Dermis blood vessel endothelial cell (primary cell): ENCODE measurements at regions not wholly inside any gene's neighbourhood (a gene's known extent, or its start where the extent isn't known, plus 50 kb on each side); places are given as distances from the start of the nearest gene placed in this dataset.
"Not testable (repeated sequence)": the region's sequence is repeated elsewhere in the genome, so short reads cannot be mapped to it uniquely, and the experiment has no call there.

Experiments
- DNase-seq: peaks from one replicate; pipeline ENCODE4 v3.0.0; 2010

DNA sequence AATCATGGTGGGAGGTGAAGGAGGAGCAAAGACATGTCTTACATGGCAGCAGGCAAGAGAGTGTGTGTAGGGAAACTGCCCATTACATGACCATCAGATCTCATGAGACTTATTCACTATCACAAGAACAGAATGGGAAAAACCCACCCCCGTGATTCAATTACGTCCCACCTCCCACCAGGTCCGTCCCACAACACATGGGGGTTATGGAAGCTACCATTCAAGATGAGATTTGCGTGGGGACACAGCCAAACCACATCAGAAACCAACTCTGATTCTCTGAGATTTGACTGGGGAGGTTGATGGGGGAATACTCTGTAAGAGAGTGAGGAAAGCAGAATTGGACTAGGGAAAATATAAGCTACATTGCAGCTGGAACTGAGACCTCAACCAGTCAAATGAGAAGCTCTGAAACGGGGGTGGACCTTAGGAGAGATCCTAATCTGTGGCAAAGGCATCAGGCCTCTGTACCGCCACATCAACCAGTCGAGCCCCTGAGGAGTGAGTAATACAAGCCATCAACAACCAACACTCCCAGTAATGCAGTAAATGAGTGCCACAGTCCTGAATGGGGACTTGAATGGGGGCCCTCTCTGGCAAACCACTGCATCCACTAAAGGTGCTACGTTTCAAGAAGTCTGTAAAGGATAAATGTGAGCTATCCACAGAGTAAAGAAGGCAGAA, 207.9 kb upstream of the GADL1 start:
- no peak for DNase-seq

DNA sequence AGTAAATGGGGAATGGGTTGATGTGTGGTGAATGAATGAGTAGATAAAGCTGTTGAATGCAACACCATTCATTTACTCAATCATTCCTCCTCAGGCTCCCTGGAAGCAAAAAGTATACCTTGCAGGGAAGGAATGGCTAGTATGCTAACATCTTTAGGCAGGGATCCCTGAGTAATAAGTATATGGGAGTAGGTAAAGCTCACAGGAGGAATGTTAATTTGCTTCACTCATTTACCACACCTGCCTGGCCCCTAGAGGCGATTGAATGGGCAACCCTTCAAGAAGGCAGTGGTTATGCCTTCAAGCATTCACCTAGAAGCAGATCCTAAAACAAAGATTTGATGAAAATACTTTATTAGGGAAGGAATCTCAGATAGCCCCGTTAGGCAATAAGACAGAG, 208.7 kb upstream of the GADL1 start:
- DNase-seq = no peak

DNA sequence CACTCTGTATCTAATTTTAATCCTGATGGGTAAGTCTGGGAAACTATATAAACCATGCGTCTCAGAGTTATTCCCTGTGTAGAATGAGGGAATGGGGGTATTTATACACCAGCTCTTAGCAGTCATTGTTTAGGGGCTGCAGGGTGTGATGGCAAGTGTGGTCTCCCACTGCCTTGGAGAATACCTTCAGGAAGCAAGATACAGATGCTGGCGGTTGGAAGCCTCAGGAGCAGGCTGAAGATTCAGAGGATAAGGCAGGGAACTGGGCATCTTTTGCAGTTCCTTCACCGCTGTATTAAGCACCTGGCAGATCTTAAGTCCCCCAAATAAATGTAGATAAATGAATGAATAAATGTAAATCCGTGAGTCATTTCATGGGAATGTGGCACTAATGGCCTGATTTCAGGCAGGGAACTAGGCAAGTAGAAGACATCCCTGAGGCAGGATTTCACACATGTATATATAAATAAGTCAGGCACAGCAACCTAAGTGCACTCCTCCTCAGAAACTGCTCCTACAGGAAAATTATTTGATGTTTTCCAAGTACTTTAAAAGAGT, 209.2 kb upstream of the GADL1 start:
- no peak for DNase-seq

DNA sequence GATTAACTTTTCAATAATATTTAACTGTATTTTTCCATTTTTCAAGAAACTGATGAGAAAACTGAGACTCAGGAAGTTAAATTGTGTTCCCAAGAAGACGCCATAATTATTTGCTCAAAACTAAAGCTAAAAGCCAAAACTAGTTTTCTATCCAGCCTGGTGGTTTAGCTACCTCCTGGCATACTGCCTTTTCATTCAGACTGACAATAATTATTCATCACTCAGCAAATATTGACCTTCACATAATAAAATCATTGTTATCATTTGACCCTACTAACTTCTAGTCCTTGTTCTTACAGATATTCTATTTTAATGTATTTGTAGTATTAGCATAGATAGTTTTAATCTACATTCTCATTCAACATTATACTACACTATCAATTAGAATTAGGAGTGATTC, 210.6 kb upstream of the GADL1 start:
- no peak for DNase-seq

- DNase-seq = peak; percentile 51
Observed at GRCh38 chr3:31105438-31106077, 211.1 kb upstream of the GADL1 start.

DNA sequence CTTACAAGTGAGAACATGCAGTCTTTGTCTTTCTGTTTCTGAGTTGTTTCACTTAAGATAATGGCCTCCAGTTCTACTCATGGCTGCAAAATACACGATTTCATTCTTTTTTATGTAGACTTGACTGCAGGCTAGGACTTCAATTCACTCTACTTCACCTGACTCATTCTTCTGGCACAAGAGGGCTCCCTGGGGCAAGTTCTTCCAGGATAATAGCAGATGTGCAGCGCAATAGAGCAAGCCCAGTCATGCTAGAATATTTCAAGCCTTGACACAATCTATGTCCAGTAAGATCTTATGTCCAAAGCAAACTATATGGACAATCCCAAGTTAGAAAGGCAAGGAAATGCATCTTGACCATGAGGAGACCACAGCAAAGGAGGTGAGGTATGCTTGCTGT, 211.7 kb upstream of the GADL1 start:
- peak; percentile 15 for DNase-seq

DNA sequence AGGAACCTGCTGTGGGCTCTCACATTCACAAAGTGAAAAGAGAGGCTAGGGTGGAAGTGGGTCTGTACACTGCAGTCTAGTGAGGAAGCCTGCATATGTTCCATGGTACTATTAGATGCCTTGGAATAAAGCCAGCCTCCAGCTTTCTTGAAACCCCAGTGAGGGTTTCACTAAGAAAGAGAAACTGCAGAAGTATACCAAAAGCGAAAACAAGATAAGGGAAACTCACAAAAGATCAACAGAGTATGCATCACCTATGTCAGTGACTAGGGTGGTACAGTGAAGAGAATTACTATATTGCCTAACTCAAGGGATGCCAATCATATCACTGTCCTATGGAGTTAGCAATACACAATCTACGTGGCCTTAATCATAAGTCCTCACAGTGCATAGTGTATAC, 212.5 kb upstream of the GADL1 start:
- DNase-seq = no peak

DNA sequence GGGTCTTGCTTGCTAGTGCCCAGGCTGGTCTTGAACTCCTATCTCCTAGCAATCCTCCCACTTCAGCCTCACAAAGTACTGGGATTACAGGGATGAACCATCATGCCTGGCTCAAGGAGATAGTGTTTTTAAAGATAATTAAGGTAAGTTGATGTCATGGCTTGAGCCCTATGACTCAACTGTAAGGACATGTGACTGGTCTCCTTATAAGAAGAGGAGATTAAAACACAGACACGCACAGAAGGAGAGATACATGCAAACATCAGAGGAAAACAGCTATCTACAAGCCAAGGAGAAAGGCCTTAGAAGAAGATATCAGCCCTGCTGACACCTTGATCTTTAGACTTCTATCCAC, 220.4 kb upstream of the GADL1 start:
- DNase-seq = no peak

GRCh38 chr3:31115531-31115930, 221.1 kb upstream of the GADL1 start:
- not testable (repeated sequence) for DNase-seq

DNA sequence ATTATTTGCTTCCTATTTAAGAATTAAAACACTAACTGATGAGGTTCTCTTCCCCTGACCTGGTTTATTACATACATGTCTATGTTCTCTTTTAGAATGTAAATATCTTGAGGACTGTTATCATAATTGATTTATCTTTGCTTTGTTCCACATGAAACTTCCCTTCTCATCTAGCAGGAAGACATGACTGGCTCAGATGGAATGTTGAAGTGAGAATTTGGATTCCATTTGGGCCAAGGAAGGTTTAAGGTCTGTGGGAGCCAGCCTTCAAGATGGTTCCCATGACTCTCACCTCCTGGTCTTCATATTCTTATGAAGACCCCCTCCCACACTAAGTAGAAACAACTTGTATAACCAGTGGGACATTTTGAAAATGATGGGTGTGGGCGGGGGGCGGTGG, 222.2 kb upstream of the GADL1 start:
- DNase-seq = peak; percentile 57

DNA sequence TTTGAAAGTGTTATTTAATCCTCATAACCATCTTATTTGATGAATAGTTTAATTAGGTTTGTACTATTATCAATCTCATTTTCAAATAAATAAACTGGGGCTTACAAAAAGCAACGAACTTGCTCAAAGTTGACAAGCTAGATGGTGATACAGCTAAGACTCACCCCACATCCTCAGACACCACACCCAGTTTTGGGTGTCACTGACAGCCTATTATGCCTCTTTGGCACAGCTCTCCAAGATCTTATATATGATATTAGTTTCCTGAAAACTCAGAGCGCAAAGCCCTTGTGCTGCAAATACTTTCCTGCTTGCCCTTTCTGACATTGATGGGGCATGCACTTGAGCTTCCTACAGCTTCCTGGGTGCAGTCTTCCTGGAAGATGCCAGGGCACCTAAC, 223.4 kb upstream of the GADL1 start:
- no peak for DNase-seq

GRCh38 chr3:31124373-31124772, 229.9 kb upstream of the GADL1 start:
- no peak for DNase-seq

GRCh38 chr3:31125413-31126020, 231.1 kb upstream of the GADL1 start:
- no peak for DNase-seq

DNA sequence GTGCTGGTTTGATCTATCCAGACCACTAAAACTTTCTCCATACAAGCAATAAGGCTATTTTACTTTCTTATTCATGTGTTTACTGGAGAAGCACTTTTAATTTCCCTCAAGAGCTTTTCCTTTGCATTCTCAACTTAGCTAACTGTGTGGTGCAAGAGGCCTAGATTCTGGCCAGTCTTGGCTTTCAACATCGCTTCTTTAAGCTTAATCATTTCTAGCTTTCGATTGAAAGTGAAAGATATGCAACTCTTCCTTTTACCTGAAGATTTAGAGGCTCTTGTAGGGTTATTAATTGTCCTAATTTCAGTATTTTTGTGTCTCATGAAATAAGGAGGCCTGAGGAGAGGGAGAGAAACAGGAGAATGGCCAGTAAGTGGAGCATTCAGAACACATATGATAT, 234.8 kb upstream of the GADL1 start:
- DNase-seq = no peak

DNA sequence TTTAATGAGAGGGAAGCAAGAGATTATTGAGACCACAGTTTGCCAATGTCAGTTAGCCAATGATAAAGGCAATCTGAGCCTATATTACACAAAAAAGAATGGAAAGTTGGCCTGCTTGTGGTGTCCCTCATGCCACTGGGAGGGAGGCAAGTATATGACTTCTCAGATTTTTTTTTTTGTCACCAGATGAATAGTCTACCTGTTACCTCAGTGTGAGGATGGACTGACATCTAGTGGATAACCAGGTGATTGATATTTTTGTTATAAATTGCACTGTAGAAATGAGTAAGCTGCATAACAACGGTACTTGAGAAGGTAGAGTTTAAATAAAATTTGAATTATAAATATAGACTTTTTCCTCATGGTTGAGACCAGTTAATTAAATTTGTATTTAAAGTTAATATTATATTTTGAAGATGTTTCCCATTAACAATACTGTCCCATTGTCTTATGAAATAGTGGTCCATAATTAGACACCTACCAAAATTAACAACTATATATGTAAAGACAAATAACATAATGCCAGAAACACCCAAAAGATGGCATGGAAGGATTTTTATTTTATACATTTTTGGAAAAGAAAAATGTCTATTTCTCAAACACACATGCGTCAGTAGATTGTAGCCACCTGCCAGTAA, 237.8 kb upstream of the GADL1 start:
- DNase-seq = peak; percentile 73

- no peak for DNase-seq
Observed at GRCh38 chr3:31133541-31133940, 239.1 kb upstream of the GADL1 start.

- no peak for DNase-seq
Observed at GRCh38 chr3:31135546-31135945, 241.1 kb upstream of the GADL1 start.

DNA sequence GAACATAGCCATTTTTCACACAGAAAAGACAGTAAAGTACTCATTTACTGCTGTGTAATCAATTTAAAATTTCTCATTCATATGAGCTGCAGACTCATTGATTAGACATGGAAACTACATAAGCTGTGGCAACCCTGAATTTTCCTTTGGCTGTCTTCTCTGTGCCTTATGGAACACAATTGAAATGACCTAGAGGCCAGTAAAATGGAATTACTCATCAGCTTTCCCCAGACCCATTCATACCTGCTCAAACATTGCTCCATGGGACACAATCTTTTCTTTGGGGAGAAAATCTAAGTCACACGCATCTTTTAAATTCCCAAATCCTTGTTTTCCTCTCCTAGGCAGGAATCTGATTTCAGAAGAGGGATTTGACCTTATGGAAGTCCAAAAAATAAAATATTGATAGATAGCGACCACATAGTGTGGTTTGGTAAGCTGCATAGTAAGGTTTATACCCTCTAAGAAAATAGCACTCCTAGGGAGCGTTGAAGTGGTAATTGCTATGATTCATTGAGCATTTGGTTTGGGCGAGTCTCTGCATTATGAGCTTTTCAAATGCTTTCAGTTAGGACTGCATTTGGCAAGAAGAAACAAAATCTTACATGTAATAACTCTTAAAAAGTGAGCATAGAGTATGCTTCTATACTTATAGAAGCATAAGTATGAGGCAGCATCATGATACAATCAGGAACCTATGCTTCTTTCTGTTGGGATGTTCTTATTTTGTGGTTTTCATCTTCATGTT, 243.4 kb upstream of the GADL1 start:
- DNase-seq = no peak

DNA sequence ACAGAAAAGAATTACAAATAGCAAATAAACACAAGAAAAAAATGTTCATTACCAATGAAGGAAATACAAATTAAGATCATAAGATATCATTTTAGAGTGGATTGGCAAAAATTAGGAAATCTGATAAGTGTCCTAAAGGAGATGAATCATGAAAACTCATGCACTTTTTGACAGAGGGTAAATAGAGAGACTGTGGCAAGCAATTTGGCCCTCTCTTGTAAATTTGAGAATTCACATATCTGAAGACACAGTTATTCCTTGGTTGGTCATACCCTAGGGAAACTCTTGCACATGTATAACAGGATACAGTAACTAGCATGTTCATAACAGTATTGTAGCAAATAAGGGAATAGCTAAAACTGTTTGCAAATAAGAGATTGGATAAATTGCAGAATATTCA, 246.0 kb upstream of the GADL1 start:
- DNase-seq = no peak

DNA sequence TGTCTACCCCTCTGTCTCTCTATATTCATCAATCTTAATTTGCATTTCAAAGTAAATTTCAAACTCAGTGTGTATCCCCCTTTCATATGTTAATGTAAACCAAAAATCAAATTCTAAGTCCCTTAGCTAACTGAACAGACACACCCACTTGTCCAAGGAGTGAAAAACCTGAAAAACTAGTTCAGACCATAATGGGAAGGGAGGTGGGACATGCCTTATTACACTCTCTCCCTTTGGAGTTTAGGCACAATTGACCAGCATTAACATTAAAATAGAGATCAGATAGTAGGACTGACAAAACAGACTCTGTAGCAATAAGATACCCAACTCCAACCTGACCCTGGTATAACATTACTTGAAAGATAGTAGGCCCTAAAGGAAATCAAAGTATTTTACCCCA, 247.7 kb upstream of the GADL1 start:
- DNase-seq = no peak

- DNase-seq = no peak
Observed at GRCh38 chr3:31142543-31142942, 248.1 kb upstream of the GADL1 start.

GRCh38 chr3:31145062-31145461, 250.6 kb upstream of the GADL1 start:
- no peak for DNase-seq

- DNase-seq = no peak
Observed at GRCh38 chr3:31147550-31147949, 253.1 kb upstream of the GADL1 start.
